Activated T-cell treated with anti-CD3 and anti-CD28 coated beads for 1 hour (primary cell): ENCODE measurements at regions not wholly inside any gene's neighbourhood (a gene's known extent, or its start where the extent isn't known, plus 50 kb on each side); places are given as distances from the start of the nearest gene placed in this dataset.
"Not testable (repeated sequence)": the region's sequence is repeated elsewhere in the genome, so short reads cannot be mapped to it uniquely, and the experiment has no call there.

Experiments
- DNase-seq: peaks from one replicate; pipeline ENCODE4 v3.0.0-alpha.2; 2020; ENCODE audit warnings: low read depth

DNA sequence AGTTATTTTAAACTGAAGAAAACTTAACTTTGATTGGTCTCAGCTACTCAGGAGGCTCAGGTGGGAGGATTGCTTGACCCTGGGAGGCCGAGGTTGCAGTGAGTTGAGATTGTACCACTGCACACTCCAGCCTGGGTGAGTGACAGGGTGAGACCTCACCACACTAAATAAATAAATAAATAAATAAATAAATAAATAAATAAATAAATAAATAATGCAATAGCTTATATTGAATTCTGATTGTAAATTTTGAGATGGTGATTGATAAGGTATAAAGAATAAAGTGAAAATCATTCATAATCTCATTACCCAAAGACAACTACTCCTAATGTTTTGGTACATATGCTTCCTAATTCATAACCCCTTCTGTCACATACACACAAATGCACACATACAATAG lies 58.1 kb downstream of the TUBA3C start:
- DNase-seq = no peak

DNA sequence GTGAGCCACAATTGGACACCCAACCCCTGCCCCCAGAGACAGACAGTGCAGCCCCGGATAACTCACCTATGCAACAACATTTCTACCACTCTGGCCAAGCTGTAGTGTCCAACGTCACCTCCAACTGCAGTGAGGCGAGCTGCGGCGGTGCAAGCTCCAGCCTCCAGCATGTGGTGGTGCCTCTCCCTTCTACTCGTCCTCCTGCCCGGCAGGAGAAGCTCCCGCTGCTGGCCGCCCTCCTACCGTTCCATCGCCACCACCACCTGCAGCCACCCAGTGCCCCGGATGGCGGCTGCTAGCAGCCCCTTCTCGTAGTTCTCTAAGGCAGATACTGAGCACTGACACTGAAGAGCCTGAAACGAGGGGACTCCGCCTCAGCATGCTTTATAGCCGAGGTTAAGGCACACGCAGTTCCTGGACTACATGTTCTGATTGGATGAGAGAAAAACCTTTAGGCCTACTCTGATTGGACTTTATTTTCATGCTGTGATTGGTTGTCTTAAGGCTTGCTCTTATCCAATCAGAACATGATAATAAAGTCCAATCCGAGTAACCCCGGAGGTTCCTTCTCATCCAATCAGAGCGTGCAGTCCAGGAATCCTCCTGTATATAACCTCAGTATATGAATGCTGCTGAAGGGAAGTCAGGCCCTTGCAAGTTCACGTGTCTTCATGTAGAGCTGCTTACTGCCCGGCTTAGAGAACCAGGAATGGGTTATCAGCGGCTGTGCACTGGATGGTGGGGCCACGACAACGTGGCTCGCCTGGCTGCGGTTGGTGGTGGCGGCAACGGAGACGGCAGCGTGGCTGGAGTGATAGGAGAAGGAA lies 63.5 kb downstream of the TUBA3C start:
- no peak for DNase-seq

DNA sequence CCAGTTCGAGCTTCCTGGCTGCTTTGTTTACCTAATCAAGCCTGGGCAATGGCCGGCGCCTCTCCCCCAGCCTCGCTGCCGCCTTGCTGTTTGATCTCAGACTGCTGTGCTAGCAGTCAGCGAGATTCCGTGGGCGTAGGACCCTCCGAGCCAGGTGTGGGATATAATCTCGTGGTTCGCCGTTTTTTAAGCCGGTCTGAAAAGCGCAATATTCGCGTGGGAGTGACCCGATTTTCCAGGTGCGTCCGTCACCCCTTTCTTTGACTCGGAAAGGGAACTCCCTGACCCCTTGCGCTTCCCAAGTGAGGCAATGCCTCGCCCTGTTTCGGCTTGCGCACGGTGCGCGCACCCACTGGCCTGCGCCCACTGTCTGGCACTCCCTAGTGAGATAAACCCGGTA lies 72.4 kb downstream of the TUBA3C start:
- not testable (repeated sequence) for DNase-seq

DNA sequence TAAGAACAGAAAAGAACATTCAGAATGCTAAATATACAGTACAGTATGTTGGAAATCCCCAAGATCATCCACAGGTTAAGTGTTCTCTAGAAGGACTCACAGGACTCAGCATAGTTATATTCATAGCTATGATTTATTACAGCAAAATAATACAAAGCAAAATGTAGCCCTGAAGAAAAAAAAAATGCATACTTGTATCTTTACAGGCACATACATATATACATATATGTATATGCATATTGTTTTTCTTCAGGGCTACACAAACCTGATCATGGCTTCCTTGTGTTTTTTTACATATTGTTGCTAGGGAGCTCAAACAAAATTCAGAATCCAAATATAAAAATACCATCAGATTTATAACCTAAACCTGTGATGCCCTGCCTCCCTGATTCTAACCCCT lies 78.5 kb downstream of the TUBA3C start:
- no peak for DNase-seq

DNA sequence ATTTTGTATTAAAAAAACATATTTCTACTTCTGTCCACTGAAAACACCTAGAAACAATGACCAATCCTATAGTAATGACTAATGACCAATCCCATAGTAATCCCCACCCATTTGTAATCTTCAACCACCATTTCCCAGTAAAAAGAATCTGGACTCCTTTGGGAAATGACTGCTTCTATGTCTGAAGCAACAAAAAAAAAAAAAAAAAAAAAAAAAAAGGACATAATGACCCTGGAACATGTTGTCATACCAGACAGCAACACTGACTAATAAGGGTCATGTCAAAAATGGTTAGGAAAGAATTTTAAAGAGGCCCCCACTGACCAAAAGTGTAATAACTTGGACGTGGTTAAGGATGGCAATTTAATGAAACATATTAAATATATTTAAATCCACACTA lies 88.3 kb downstream of the TUBA3C start:
- DNase-seq = no peak

DNA sequence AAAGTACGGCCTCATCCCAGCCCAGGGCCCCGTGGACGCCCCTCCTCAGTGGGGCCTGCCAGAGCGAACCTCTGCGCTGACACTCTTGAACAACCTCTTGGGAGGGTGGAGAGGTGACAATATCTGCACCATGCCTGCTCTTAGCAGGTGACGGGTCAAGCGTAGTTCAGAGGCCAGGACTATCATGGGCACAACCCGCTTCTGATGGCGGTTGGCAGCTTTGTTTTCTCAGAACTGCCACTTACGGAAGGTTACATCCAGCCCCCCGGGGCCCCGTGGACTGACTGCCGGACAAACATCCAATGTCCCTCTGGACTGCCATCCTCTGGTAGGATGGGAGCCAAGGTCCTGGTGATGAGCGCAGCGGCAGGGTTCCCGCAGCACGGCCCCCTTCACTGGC lies 91.1 kb downstream of the TUBA3C start:
- DNase-seq = no peak

DNA sequence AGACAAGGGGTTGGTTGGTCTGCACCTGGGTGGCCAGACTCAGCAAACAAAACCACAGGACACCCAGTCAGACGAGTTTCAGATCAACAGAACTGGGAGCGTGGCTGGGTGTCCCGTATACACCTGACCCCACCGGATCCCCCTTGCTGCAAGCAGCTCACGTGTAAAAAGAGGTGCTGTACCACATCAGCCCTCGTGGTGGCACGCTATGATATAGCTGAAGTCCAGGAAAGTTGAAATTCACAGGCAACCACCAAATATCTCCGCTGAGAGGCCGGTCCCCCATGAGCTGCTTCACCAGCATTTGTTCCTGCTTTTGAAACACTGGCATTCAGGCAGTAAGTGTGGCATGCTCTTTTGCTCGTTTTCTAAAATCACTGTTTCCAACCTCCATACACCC lies 92.3 kb downstream of the TUBA3C start:
- DNase-seq = no peak

DNA sequence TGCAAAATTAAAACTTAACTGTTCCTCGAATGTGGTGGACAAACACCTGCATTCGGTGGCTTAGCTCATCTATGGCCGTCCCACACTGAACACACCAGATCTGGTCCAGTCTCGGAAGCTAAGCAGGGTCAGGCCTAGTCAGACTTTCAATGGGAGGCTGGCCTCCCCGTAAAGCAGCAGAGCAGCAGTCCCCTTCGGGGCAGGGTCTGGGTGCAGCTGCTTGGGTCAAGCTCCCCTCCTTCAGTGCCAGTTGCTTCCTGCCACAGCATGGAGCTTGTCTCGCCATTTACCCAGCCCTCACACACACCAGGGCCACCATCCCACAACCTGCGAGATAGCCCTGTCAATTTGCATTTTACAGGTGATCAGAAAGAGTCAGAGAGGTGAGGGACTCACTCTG lies 93.2 kb downstream of the TUBA3C start:
- no peak for DNase-seq

DNA sequence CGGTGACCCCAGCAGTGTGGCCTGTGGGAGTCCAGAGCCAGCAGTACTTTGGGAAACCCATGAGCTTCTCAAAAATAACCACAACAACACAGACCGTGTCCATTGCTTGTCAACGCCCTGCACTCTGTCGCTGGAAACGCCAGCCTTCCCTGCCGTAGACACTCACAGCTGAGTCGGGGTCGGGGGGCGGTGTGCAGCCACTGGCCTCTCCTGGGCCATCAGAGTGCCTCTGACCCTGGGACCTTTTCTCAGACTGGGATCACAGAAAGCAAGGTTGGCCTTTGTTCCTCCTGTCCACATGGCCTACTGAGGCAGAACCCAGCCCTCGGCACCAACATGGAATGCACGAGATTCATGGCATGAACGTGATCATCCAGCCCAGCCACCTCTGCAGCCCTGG lies 95.7 kb downstream of the TUBA3C start:
- DNase-seq = no peak

DNA sequence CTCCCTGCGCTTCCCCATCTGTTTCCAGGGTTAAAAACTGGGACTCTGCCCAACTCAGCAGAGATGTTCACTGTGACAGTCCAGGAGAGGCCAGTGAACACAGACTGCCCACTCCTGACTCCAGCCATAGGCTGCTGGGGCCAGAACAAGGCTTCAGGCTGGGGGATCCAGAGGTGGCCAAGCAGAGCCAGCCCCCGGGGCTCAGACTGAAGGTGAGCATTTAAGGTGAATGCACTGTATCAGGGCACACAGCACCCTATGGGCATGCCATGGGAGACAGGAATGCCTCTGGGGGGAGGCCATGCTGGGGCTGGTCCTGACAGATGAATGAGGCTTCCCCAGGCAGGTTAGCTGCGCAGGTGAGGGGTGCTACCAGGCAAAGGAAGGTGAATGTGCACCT lies 96.4 kb downstream of the TUBA3C start:
- no peak for DNase-seq

DNA sequence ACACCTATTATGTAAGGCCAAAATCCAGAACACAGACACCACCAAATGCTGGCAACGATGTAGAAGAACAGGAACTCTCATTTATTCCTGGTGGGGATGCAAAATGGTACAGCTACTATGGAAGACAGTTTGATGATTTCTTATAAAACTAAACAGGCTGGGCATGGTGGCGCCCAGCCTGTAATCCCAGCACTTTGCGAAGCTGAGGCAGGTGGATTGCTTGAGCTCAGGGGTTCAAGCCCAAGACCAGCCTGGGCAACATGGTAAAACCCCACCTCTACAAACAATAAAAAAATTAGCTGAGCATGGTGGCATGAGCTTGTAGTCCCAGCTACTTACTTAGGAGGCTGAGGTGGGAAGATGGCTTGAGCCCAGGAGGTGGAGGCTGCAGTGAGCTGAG lies 98.3 kb downstream of the TUBA3C start:
- DNase-seq = no peak

DNA sequence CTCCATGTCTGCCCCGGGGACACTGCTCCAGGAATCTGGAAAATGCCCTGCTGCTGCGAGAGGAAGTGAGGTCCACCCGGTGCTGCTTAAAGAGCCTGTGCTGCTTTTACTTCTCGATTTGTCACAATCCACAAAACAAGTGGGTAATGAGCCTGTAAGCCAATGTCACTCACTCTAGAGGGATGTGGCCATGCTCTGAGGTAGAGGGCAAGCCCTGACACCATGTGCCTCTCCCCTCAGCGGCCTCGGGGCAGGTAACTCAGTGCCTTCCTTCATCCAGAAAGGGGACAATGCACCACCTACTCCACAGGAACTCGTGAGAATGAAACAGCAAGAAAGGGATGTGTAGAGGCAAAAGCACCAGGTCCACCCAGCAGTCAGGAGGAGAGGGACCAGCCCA lies 106.2 kb downstream of the TUBA3C start:
- no peak for DNase-seq

DNA sequence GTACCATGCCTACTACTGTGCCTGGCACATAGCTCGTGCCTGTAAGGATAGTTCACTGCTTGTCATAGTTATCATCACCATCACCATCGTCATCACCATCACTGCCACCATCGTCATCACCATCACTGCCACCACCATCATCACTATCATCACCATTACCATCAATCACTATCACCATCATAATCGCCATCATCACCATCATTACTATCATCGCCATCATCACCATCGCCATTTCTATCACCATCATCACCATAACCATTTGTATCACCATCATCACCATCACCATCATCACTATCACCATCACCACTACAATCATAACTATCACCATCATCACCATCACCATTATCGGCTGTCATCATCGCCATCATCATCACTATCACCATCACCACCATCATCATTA lies 107.1 kb downstream of the TUBA3C start:
- DNase-seq = no peak

DNA sequence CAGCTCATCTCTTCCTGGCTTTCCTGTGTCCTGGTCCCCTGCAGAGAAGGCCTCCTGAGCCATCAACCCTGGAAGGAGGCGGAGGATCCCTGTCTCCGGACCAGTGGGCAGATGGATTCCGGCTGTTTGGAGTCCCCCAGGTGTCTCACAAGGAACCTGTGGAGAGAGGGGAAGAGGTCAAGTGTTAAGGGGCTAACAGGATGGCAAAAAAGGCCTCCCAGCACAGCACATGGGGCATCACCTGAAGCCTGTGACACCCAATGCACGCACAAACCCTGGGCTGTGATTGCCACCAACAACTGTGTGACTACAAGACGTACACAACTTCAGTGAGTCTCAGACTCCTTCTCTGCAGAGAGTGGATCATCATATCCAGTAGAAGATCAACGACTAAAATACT lies 107.5 kb downstream of the TUBA3C start:
- DNase-seq = not testable (repeated sequence)

DNA sequence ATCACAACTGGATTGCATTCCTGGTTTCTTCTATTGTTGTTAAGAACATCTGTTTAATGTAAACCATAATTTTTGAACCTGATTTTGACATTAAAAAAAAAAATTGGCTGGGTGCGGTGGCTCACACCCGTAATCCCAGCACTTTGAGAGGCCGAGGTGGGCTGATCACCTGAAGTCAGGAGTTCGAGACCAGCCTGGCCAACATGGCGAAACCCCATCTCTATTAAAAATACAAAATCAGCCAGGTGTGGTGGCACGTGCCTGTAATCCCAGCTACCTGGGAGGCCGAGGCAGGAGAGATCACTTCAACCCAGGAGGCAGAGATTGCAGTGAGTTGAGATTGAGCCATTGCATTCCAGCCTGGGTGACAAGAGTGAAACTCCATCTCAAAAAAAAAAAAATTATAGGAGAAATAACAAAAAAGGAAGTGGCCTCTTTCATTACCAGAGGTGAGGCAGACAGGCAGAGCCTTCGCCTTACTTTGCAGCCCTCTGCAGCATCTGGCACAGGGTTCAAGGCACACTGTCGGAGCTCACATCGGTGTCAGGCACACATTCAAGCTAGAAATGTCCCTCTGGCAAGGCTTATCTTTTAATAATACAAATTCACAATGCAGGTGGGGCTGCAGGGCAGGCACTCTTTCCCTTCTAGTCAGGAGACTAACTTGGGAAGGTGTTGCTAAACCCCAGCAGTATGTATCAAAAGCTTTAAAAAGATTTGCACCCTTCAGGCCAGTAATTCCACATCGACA lies 108.5 kb downstream of the TUBA3C start:
- not testable (repeated sequence) for DNase-seq

DNA sequence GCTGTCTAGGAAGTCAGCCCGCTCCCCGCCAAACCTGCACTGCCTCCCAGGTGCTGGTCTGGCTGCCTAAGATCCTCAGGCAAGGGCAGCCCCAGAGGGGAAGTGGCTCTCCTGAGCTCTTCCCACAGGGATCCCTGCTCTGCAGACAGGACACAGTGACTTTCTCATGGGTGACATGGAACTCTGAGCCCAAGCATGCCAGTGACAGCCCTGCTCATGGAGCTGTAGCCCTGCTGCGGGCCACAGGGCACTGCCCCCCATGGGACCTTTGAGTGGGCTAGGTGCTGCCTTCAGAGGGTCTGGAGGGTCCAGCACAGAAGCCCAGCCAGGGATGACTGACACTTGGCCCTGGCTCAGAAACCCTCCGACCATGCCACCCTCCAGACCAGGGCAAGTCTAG lies 109.1 kb downstream of the TUBA3C start:
- no peak for DNase-seq

DNA sequence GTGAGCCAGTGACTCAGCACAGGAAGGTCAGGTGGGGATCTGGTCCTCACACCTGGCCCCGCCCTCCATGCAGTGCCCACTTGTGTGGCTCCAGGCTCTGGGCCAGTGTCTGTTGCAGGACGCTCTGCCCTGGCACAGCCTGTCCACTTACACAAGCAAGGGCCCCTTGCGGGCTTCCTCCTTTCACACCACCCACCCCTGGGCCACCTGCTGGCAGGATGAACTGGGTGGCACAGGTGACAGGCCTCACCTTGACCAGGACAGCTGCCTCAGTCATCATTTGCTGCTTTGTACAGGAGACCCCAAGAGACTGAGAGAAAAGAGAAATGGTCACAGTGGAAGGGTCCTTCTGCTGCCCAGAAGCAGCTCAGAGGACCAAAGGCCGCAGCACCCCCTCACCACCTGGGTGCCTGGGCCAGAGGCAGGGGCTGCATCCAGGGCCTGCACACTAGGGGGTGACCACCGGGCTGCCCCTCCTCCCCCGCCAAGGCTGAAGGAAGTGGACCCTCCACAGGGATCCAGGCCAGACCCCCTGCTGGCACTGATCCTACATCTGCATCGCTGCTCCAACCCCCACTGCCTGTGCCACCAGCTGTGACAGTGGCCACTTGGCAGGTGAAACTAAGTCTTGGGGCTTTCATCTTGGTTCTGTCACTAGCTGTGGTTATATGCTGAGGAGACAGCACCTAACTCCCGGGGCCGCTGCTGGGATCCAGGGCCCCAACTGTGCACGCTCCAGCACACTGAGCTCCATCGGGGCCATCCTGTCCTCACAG lies 110.3 kb downstream of the TUBA3C start:
- DNase-seq = no peak

DNA sequence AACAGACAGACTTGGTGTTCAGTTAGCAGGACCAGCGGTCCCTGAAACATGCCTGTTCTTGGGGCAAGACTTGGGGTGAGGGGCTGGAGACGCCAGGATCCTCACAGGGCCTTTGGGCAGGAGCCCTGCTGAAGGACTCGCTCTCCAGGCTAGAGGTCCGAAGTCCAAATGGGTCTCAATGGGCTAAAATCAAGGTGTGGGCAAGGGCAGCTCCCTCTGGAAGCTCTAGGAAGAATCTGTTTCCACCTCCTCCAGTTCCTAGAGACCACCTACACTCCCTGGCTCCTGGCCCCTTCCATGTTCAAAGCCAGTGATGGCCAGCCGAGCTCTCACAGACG lies 111.3 kb downstream of the TUBA3C start:
- DNase-seq = no peak

DNA sequence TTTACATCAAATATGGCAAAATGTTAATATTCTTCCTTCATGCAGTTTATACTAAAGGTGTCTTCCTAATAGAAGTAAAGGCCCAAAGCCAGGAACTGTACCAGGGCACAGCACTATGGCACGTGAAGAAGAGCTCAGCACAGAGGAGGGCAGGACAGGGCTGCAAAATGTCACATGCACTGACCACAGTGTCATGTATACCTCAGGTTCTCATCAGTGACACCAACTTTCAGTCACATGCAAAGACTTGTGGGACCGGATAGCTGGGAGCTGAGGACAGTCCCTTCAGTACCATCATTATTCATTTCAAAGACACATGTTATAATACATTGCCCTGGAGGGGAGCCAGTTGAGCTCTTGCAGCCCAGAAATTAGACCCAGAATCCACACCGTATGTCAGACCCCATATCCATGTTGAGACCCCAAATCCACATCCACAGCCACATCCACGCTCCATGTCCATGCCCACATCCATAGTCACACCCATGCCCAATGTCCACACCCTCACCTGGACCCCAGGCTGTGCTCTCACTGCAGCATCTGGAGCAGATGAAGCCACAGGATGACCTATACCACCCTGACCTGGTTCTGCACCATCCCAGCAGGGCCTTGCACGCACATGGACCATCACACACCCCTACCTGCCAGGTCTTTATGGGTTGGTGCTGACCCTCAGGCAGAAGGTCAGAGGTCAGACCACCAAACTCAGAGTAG lies 111.8 kb downstream of the TUBA3C start:
- DNase-seq = no peak

DNA sequence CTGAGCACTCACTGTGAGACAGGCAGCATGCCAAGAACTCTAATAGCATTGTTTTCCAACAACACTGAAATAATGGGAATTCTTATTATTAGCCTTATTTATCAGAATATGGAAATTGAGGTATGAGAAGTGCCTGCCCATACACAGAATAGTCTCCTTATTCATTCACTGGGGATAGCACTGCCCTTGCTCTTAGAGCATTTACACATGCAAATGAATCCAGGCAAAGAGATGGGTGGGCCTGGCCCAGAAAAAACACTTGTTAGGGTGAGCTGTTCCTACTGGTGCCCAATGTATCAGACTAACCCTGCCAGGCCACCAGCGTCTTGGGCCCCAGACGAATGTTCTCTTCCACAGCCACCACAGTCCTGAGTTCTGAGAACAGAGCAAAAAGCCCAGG lies 112.9 kb downstream of the TUBA3C start:
- DNase-seq = no peak

DNA sequence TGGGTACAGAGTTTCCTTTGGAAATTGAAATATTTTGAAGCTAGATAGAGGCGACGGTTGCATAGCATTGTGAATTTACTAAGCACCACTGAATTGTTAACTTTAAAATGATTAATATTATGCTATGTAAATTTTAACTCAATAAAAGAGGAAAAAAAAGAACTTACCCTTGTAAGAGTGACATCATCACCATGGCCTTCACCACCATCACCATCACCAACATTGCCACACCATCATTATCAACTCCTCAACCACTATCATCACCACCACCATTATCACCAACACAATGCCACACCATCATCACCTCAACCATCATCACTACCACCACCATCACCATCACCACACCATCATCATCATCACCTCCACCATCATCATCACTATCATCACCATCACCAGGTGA lies 113.9 kb downstream of the TUBA3C start:
- DNase-seq = no peak

DNA sequence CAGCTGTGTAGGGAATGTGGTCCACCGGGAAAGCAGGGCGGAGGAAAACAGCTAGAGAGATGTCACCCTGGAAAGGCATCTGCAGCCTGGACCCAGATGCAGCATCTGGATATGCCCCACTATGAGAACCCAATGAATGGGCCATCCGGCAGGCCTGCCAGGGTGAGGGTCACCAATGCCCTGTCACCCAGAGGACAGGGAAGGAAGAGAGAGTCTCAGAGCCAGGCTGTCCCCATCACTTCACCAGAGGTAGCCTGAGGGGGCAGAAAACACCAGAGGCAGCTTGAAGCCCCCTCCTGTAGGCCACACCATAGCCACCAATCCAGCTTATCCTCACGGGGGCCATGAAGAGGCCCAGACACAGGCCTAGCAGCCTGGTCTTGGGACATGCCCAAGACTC lies 118.8 kb downstream of the TUBA3C start:
- no peak for DNase-seq
